ENCODE measurements at regions not wholly inside any gene's neighbourhood (a gene's known extent, or its start where the extent isn't known, plus 50 kb on each side); places are given as distances from the start of the nearest gene placed in this dataset.

- Histone ChIP-seq H3K4me3 (no peak overlapping the region), H3K27ac (no peak overlapping the region), H3K9me3 (ENCODE audit: low read depth) (no peaks in the 10 kb centered on the region), H3K4me2 (peak overlapping the region; percentile 58), H3K79me2 (ENCODE audit: low read depth) (no peaks in the 10 kb centered on the region), H3K27me3 (no peaks in the 10 kb centered on the region), H3K36me3 (no peaks in the 10 kb centered on the region), H3K4me1 (peaks cover 16% of the 10 kb centered on the region), H2AFZ (replicated peaks) (peak overlapping the region; percentile 63), H3F3A (ENCODE audit: low read depth) (peaks cover 16% of the 10 kb centered on the region), H3K9ac (no peak overlapping the region), H4K20me1 (ENCODE audit: low read depth) (no peaks in the 10 kb centered on the region)
- Mint-ChIP-seq H3K27ac (no peak overlapping the region), H3K4me1 (peaks cover 33% of the 10 kb centered on the region), H3K4me3 (no peak overlapping the region), H3K9me3 (no peaks in the 10 kb centered on the region), H3K27me3 (ENCODE audit: insufficient read depth, low read depth) (peaks cover 2% of the 10 kb centered on the region), H3K36me3 (no peaks in the 10 kb centered on the region)
- DNase-seq (ENCODE audit: low spot score) = peak; percentile 52
- TF ChIP-seq EZH2 (IDR thresholded peaks at IDR 0.05) = no peak
- no peak for TF ChIP-seq EZH2phosphoT487 (IDR thresholded peaks at IDR 0.05)
- TF ChIP-seq CTCF (IDR thresholded peaks at IDR 0.05) = no peak
Observed at GRCh38 chr11:134711588-134711987, 299.5 kb upstream of the B3GAT1 start.

- Histone ChIP-seq H3F3A (ENCODE audit: low read depth) (peaks cover 16% of the 10 kb centered on the region), H3K4me2 (no peak overlapping the region), H3K36me3 (no peaks in the 10 kb centered on the region), H3K4me3 (no peak overlapping the region), H3K27me3 (no peaks in the 10 kb centered on the region), H3K4me1 (peaks cover 16% of the 10 kb centered on the region), H4K20me1 (ENCODE audit: low read depth) (no peaks in the 10 kb centered on the region), H3K79me2 (ENCODE audit: low read depth) (no peaks in the 10 kb centered on the region), H2AFZ (replicated peaks) (no peak overlapping the region), H3K9me3 (ENCODE audit: low read depth) (no peaks in the 10 kb centered on the region), H3K9ac (no peak overlapping the region), H3K27ac (no peak overlapping the region)
- Mint-ChIP-seq H3K9me3 (no peaks in the 10 kb centered on the region), H3K27me3 (ENCODE audit: insufficient read depth, low read depth) (no peaks in the 10 kb centered on the region), H3K36me3 (no peaks in the 10 kb centered on the region), H3K4me1 (peaks cover 37% of the 10 kb centered on the region), H3K4me3 (no peak overlapping the region), H3K27ac (no peak overlapping the region)
- TF ChIP-seq EZH2 (IDR thresholded peaks at IDR 0.05) (no peak), EZH2phosphoT487 (IDR thresholded peaks at IDR 0.05) (no peak), CTCF (IDR thresholded peaks at IDR 0.05) (no peak)
- DNase-seq (ENCODE audit: low spot score) = no peak
Observed at GRCh38 chr11:134710861-134711407, 298.9 kb upstream of the B3GAT1 start.

GRCh38 chr11:134705858-134706257 lies 293.8 kb upstream of the B3GAT1 start:
- Histone ChIP-seq H3K4me1 (peaks cover under 1% of the 10 kb centered on the region), H4K20me1 (ENCODE audit: low read depth) (no peaks in the 10 kb centered on the region), H3F3A (ENCODE audit: low read depth) (peaks cover 5% of the 10 kb centered on the region), H3K9me3 (ENCODE audit: low read depth) (no peaks in the 10 kb centered on the region), H3K79me2 (ENCODE audit: low read depth) (no peaks in the 10 kb centered on the region), H3K27ac (no peak overlapping the region), H3K36me3 (no peaks in the 10 kb centered on the region), H3K9ac (no peak overlapping the region), H2AFZ (replicated peaks) (no peak overlapping the region), H3K4me3 (no peak overlapping the region), H3K4me2 (no peak overlapping the region), H3K27me3 (no peaks in the 10 kb centered on the region)
- peaks cover 3% of the 10 kb centered on the region for H3K27me3 Mint-ChIP-seq (ENCODE audit: insufficient read depth, low read depth)
- no peaks in the 10 kb centered on the region for H3K36me3 Mint-ChIP-seq
- no peak for TF ChIP-seq CTCF (IDR thresholded peaks at IDR 0.05)
- TF ChIP-seq EZH2 (IDR thresholded peaks at IDR 0.05) = no peak
- no peak for TF ChIP-seq EZH2phosphoT487 (IDR thresholded peaks at IDR 0.05)
- no peak overlapping the region for H3K4me3 Mint-ChIP-seq
- no peak overlapping the region for H3K27ac Mint-ChIP-seq
- DNase-seq (ENCODE audit: low spot score) = no peak
- H3K4me1 Mint-ChIP-seq = peaks cover 13% of the 10 kb centered on the region
- H3K9me3 Mint-ChIP-seq = no peaks in the 10 kb centered on the region
